ENCODE measurements at regions not wholly inside any gene's neighbourhood (a gene's known extent, or its start where the extent isn't known, plus 50 kb on each side); places are given as distances from the start of the nearest gene placed in this dataset.
"Not testable (repeated sequence)": the region's sequence is repeated elsewhere in the genome, so short reads cannot be mapped to it uniquely, and the experiment has no call there.

- Mint-ChIP-seq H3K4me3 (ENCODE audit: unreplicated experiment) (no peak overlapping the region), H3K27ac (ENCODE audit: unreplicated experiment) (no peak overlapping the region), H3K9me3 (ENCODE audit: unreplicated experiment) (peaks cover 5% of the 10 kb centered on the region), H3K36me3 (ENCODE audit: low read depth, unreplicated experiment) (peaks cover 9% of the 10 kb centered on the region), H3K4me1 (ENCODE audit: unreplicated experiment) (no peaks in the 10 kb centered on the region), H3K27me3 (ENCODE audit: unreplicated experiment) (no peaks in the 10 kb centered on the region)
- no peak for TF ChIP-seq CTCF (IDR thresholded peaks at IDR 0.05; ENCODE audit: unreplicated experiment)
- no peak for DNase-seq (ENCODE audit: low spot score)
Measured at GRCh38 chr2:143994961-143995360, 525.0 kb downstream of the ZEB2 start.

- H3K4me1 Mint-ChIP-seq (ENCODE audit: unreplicated experiment), result not testable (repeated sequence)
Measured at GRCh38 chr2:143991596-143991995, 528.3 kb downstream of the ZEB2 start.

GRCh38 chr2:143988082-143988481 is 531.8 kb downstream of the ZEB2 start:
- TF ChIP-seq CTCF (IDR thresholded peaks at IDR 0.05; ENCODE audit: unreplicated experiment), result no peak
- Mint-ChIP-seq H3K9me3 (ENCODE audit: unreplicated experiment) (peaks cover 5% of the 10 kb centered on the region), H3K4me3 (ENCODE audit: unreplicated experiment) (no peak overlapping the region), H3K27me3 (ENCODE audit: unreplicated experiment) (no peaks in the 10 kb centered on the region), H3K4me1 (ENCODE audit: unreplicated experiment) (no peaks in the 10 kb centered on the region), H3K36me3 (ENCODE audit: low read depth, unreplicated experiment) (peaks cover 15% of the 10 kb centered on the region), H3K27ac (ENCODE audit: unreplicated experiment) (no peak overlapping the region)
- DNase-seq (ENCODE audit: low spot score), result no peak

More at GRCh38 chr2:143991596-143991995, 528.3 kb downstream of the ZEB2 start:
- DNase-seq (ENCODE audit: low spot score); H3K4me3 Mint-ChIP-seq (ENCODE audit: unreplicated experiment); H3K27ac Mint-ChIP-seq (ENCODE audit: unreplicated experiment); H3K9me3 Mint-ChIP-seq (ENCODE audit: unreplicated experiment); H3K36me3 Mint-ChIP-seq (ENCODE audit: low read depth, unreplicated experiment); H3K27me3 Mint-ChIP-seq (ENCODE audit: unreplicated experiment): not testable (repeated sequence)

GRCh38 chr2:143981428-143981827 is 538.5 kb downstream of the ZEB2 start:
- no peak for DNase-seq (ENCODE audit: low spot score)
- H3K36me3 Mint-ChIP-seq (ENCODE audit: low read depth, unreplicated experiment), result peaks cover 6% of the 10 kb centered on the region
- H3K9me3 Mint-ChIP-seq (ENCODE audit: unreplicated experiment), result no peaks in the 10 kb centered on the region
- H3K4me1 Mint-ChIP-seq (ENCODE audit: unreplicated experiment), result no peaks in the 10 kb centered on the region
- TF ChIP-seq CTCF (IDR thresholded peaks at IDR 0.05; ENCODE audit: unreplicated experiment), result no peak
- no peak overlapping the region for H3K27ac Mint-ChIP-seq (ENCODE audit: unreplicated experiment)
- H3K4me3 Mint-ChIP-seq (ENCODE audit: unreplicated experiment), result no peak overlapping the region
- H3K27me3 Mint-ChIP-seq (ENCODE audit: unreplicated experiment), result no peaks in the 10 kb centered on the region

- Mint-ChIP-seq H3K27me3 (ENCODE audit: unreplicated experiment) (no peaks in the 10 kb centered on the region), H3K9me3 (ENCODE audit: unreplicated experiment) (no peaks in the 10 kb centered on the region), H3K36me3 (ENCODE audit: low read depth, unreplicated experiment) (no peaks in the 10 kb centered on the region), H3K4me3 (ENCODE audit: unreplicated experiment) (no peak overlapping the region), H3K4me1 (ENCODE audit: unreplicated experiment) (no peaks in the 10 kb centered on the region), H3K27ac (ENCODE audit: unreplicated experiment) (no peak overlapping the region)
- no peak for TF ChIP-seq CTCF (IDR thresholded peaks at IDR 0.05; ENCODE audit: unreplicated experiment)
- DNase-seq (ENCODE audit: low spot score), result no peak
Measured at GRCh38 chr2:143977356-143977755, 542.6 kb downstream of the ZEB2 start.

DNA sequence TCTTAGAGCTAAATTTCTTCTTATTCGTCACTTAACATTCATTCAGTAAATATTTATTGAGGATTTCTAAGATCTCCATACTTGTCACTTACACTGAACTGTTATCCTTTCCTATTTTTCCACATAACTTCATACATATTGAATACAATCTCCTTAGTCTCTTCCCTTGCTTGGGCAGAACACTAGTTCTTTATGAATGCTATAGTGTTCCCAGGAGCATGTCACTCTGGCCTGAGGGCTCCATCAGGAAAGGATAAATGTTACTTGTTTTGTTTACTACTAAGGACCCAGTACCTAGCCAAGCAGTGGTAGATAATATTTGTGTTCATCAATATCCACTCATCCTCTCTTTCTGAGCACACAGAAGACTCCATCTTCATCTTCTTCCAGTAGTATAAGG is 544.7 kb downstream of the ZEB2 start:
- no peak overlapping the region for H3K4me3 Mint-ChIP-seq (ENCODE audit: unreplicated experiment)
- H3K27me3 Mint-ChIP-seq (ENCODE audit: unreplicated experiment), result no peaks in the 10 kb centered on the region
- no peaks in the 10 kb centered on the region for H3K36me3 Mint-ChIP-seq (ENCODE audit: low read depth, unreplicated experiment)
- TF ChIP-seq CTCF (IDR thresholded peaks at IDR 0.05; ENCODE audit: unreplicated experiment), result no peak
- DNase-seq (ENCODE audit: low spot score), result no peak
- H3K9me3 Mint-ChIP-seq (ENCODE audit: unreplicated experiment), result no peaks in the 10 kb centered on the region
- no peaks in the 10 kb centered on the region for H3K4me1 Mint-ChIP-seq (ENCODE audit: unreplicated experiment)
- no peak overlapping the region for H3K27ac Mint-ChIP-seq (ENCODE audit: unreplicated experiment)
